ENCODE measurements at regions not wholly inside any gene's neighbourhood (a gene's known extent, or its start where the extent isn't known, plus 50 kb on each side); places are given as distances from the start of the nearest gene placed in this dataset.

DNA sequence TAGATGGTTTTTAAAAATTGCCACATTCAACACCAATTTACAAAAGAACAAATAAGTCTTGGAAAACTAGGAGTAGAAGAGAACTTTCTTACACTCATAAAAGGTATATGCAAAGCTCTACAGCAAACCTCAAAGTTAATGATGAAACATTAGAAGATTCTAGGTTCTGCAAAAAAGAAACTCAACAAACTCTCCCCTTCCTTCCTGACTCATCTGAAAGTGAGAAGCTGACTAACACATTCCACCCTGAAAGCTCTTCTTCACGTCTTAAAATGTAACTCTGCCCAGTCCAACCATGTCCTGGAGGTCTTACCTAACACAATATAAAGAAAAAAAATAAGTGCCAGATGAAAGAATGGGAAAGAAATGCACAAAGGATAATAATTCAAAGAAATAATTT lies 218.9 kb upstream of the ISX start:
- no peak for DNase-seq

DNA sequence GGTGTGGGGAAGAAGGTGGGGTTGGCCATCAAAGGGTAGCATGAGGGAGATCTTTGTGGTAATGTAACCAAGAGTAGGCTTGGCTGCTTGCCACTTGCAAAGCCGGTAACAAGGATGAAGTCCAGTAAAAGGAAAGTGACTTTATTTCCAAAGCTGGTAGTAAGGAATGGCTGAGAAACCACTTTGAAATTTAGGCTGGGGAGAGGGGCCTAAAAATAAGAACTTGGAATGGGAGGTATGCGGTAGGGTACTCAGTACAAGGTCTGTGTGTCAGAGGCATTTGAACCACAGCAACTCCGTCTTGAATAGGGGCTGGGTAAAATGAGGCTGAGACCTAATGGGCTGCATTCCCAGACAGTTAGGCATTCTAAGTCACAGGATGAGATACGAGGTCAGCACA lies 216.0 kb upstream of the ISX start:
- DNase-seq = no peak

DNA sequence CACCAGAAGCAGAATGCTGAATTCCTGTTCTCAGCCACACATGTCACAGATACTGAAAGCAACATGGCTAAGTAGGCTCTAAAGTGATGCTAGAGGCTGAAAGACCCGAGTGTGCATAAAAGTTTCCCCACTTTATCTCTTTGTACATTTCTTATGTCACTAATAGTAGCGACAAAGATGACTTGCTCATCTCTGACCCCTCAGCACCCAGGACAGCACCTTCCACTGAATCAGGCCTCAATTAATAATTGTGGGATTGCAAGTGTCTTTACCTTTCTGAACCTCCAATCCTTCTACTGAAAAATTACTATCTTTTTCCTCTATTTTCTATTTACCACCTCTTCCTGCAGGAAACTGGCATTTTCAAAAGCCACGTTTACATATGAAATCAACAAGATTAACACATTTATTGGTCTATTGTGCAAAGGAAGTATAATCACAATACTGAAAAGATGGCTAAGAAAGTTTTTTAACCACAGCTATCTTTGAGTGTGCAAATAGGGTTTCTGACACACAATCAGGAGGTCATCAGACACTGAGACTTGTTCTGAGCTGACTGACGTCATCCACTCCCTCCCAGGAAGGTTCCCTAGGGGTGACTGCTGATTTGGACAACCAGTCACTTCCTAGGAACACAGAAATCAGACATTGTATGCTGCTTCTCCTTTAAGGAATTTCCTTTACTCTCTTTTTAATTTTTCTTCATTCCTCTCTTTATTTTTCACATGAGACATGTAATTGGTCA lies 213.9 kb upstream of the ISX start:
- no peak for DNase-seq

DNA sequence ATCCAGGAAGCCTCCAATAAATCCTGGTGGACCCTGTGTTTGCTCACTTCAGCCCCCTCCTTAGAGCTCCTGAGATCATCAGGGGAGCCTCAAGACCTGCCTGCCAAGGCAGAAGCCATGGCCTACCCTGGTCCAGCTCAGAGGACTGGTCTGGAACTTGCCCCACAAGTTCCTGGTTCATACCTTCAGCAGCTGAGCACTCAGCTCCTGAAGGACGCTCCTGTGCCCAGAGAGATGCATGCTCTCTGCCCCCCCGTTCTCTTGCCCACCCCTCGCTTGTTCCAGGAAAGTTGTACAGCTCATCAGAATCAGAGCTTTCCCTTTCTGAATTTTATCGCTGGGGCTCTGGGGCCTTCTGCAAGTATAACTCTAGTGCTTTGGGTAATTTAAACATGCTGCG lies 210.5 kb upstream of the ISX start:
- DNase-seq = no peak

DNA sequence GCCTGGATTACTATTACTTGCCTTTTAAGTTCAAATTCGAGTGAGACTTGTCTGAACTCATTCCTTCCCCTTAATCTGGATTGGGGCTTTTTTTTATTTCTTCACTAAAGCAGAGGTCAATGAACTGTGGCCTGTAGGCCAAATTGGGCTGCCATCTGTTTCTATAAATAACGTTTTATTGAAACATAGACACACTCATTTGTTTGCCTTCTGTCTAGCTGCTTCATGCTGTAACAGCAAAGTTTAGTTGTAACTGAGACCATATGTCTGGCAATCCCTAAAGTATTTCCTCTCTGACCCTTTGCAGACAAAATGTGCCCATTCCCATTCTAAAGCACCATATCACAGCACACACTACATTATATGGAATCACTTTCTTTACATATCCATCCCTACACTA lies 207.9 kb upstream of the ISX start:
- no peak for DNase-seq

DNA sequence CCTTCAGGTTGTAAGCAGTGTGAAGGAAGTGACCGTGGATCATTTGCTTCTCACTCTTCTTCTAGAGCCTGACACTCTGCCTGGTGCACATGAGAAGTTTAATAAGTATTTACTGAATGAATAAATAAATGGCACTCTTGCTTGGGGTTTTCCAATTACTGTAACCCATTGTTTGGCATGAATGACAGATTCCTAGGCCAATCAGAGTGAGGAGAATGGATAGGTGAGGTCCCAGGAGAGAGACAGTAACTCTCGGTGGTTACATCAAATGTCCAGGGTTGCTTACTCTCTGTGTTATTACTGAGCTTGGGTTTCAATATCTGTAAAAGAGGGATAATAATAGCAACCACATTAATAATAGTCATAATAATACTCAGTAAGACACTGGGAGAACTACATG lies 204.2 kb upstream of the ISX start:
- DNase-seq = no peak

DNA sequence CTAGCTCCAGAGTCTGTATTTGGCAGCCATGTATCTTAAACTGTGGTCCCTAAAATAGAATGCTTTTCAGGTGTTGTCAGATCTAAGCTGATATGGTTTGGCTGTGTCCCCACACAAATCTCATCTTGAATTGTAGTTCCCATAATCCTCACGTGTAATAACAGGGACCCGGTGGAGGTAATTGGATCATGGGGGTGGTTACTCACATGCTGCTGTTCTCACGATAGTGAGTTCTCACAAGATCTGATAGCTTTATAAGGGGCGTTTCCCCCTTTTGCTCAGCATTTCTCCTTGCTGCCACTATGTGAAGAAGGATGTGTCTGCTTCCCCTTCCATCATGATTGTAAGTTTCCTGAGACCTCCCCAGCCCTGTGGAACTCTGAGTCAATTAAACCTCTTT lies 199.9 kb upstream of the ISX start:
- DNase-seq = no peak

DNA sequence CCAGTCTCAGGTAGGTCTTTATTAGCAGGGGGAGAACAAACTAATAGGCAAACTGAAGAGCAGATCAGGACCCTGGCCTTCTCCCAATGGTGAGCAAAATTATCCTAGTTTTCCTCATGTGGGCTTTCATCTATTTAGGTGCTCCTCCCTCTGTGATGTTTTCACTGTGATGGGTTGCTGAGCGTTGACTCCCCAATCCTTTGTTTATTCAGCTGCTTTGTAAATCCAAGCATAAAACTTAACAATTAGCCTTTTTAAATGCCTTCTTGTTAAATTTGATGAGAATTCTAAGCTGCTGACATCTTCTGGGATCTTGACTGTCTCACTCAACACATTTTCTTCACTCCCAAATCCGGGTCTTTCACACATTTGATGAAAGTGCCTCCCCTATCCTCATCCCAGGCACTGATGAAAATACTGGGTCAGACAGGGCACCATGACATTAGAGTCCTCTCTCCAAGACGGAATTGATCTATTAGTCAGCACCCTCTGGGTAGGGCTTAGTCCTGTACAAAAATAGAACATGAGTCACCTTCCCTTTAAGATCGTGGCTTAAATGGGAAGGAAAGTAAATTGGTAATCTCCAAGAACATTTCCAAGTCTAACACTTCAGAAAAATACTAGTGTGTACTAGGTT lies 199.3 kb upstream of the ISX start:
- no peak for DNase-seq

DNA sequence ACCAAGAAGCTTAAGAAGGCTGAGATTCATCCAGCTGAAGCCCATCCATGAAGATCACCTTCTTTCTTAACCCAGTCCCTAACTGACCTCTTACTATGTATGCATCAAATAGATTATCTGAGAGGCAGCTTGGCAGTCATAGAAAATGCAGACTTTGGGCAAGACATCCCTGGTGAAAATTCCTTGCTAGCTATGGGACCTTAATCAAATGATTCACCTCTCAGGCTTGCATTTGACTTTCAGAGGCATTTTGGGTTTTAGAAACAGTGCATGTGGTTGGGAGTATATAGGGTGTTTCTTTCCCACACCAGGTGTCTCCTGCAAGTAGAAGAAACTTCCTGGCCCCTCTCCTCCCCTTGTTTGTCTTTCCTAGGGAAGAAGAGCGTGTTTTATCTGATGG lies 188.5 kb upstream of the ISX start:
- DNase-seq = no peak

DNA sequence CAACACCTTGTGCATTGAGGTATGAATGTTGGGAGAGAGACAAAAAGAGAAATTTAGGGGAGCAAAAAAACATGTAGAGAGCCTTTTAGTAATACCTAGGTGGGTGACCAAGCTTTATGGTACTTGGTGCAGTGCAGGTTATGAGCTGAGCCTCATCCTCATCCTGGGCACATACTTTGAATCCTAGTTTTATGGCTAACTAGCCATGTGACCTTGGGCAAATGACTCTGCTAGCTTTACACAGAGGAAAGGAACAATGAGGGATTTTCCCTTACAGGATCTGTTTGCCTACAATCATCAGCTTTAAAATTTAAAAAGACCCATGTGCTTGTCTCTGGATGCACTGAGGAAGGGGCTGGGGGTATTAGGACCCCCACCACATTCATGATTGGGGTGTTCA lies 187.8 kb upstream of the ISX start:
- no peak for DNase-seq

DNA sequence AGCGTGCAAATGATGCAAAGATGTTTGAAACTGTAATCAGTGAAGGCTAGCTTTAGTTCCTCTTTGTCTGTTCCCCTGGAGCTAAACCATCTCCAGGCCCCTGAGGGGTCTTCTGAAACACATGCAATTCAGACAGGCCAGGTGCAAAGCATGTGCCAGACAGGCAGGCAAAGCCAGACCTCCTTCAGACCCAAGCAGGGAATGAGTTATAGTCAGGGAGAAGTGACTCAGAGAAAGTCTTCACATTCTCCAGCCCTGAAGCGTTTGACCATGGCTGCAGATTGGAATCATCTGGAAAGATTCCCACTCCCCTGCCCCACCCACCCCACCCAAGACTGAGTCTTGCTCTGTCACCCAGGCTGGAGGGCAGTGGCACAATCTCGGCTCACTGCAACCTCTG lies 187.0 kb upstream of the ISX start:
- DNase-seq = no peak

DNA sequence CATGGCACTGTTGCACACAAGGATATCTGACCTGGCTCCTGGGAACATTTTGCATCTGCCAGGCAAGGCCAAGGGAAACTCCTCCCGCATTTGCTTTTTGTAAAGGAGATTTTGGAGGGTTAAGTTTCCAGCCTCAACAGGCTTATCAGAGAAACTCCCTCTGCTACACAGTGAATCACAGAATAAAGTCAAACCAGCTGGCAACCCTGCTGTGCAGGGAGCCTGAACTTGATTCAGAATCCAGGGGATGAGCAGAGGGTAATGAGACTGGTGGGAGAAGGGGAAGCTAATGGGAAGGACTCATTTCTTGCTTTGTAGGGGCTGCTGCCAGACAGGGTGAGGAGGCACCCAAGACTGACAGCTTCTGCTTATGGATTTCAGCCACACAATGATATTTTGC lies 185.3 kb upstream of the ISX start:
- no peak for DNase-seq

DNA sequence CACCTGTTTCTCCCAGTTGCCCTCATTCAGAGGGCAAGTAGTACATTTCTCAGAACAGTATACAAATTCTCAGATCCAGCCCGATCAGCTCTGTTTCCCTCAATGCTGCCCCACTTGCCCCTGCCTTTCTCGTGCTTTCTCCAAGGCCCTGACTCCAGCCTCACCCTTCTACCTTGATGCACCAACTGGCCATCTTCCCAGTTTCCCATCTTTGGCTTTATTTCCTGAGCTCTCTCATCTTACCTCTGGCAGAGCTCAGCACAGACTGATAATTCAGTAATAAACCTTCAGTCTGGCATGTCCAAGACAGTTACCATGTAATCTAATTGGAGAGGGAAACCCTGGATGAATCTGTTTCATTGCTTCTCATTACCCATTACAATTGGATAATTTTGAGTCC lies 184.5 kb upstream of the ISX start:
- DNase-seq = no peak

DNA sequence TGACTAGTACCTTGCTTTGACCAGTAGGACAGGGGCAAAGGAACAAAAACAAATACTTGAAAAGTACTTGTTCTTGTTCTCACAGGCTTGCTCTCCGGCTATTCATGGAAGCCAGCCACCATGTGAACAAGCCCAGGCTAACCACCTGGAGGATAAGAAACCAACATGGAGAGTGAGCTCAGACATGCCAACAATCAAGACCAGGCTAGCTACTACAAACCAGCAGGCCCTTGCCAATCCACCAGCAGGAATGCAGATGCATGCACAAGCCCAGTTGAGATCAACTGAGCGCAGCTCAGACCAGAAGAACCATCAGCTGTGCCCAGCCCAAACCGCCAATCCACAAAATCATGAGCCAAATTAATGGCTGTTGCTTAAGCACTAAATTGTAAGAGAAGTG lies 180.1 kb upstream of the ISX start:
- DNase-seq = no peak

DNA sequence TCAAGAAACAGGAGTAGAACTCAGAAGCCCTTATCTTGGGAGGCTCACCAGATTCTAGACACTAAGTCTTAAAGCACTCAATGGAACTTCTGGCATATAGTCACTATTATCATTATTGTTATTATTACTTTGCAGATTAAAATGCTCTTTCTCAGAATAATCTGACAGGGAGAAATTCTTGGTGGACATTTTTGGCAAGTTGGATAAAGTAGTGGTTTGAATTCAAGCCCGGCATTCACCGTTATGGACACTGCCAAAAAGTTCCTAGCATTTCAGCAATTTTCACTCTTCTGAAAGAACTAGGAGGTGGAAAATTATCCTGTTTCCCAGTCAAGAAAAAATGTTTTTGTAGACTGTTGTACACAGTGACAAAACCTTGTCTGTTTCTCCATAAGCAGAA lies 179.6 kb upstream of the ISX start:
- no peak for DNase-seq

DNA sequence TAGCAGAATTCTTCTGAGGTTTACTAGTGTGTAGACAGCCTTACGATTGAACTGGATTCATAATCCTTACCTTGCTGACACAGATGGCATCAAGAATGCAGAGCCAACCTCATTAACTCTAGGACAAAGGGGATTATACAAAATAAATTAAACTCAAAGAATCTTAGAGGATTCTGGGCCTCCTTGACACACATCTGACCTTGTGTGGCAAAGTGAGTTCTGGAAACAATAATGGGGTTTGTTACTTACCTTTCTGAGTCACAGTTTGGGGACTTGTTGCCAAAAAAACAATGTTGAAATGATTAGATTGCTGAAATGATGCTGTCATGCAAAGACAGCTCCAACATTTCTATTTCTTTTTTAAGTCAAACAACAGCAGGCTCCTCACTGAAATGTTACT lies 179.1 kb upstream of the ISX start:
- no peak for DNase-seq

DNA sequence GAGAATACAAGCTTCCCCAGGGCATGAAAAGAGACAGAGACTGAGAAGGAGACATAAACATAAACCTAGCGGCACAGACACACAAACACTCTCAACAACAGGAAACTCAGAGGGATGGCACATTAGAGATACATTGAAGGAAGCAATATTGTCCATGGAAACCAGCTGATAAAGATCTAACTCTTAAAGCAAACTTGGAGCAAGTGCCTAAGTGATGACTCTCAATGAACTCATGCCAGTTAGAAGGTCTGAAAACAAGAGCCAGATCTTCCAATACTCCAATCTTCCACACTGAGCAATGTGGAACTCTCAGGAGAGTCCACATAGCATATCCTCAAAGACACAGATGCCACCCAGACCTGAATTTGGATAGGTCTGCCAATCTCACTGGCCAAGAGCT lies 168.8 kb upstream of the ISX start:
- no peak for DNase-seq

DNA sequence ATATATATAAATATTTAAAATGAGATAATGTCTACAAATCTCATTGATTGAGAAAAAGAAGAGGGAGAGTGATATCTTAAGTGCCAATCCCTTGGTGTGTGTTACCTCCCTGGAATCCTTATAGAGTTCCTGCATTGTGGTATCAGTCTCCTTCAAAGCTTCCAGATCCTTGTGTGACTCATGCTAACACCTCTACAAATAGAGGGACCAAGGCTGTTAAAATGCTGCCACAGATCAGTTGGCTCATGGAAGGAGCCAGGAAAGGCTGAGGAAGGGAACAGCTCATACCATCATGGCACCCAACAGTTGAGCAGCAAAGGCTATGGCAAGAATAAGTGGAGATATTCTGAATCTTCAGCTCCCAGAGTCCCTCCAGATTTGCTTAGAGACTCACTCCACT lies 163.6 kb upstream of the ISX start:
- DNase-seq = no peak

DNA sequence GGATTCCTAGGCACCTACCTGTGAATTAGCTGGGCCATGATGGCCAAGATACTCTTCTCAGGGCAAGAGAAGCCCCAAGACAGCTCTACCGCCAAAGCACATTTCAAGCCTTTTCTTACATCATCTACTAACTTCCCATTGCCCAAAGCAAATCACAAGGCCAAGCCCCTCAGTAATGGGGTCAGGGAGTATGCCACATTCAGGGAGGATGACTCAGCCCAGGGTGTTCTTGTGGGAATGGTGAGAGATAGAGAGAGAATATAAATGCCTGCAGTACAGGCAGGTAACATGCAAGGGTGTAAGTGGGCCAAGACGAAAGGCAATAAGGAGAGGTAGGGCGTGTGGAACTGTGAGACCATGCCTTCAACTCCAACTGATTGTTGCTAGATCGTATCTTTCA lies 162.5 kb upstream of the ISX start:
- DNase-seq = no peak

DNA sequence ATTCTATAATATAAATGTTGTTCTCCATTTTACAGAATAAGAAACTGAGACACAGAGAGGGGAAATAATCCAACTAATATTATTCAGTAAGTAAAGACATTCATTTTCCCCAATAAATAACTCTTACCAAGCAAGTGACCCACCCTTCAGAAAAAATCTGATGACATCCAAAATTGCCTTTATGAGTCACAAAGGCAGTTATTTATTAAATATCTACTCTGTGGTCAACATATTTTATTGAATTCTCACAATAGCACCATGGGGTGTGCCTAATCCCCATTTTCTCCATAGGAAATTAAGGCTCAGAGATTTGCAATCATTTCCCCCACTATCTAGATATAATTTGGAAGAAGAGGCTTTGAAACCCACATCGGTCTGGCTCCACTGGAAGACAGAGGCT lies 161.5 kb upstream of the ISX start:
- no peak for DNase-seq

DNA sequence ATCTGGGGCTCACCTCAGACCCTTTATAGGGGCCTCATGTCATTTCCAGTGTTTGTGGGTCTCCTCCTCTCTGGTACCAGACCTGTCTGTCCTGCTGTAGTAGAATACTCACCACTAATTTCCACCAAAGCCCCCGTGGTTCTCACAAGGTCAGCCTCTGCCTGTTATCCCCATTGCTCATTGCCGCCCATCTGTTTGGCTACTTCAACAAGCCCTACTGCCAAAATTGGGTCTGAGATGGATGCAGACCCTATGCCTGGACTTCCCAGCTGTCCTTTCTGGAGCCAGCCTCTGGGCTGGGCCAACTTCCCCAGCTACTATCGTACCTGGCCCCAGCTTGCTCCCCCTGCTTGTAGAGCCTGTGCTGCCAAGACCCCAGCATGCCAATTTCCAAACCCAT lies 152.1 kb upstream of the ISX start:
- no peak for DNase-seq

DNA sequence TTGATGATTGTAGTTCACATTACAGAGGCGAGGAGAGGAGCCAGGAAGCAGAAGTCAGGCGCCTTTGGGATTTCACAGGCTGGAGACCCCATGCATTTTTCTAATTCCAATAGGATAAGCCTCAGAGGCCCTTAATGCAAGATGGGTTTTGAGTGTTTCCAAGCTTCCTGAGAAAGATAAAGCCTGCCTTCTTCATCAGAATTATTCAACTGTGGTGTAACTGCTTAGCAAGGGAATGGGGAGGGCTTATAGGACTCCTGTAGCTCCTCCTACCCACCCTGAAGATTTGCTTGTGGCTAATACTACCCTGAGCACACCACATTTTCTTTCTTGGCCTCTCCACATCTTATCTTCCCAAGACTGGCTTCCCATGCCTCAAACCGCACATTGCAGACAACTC lies 151.1 kb upstream of the ISX start:
- DNase-seq = no peak

DNA sequence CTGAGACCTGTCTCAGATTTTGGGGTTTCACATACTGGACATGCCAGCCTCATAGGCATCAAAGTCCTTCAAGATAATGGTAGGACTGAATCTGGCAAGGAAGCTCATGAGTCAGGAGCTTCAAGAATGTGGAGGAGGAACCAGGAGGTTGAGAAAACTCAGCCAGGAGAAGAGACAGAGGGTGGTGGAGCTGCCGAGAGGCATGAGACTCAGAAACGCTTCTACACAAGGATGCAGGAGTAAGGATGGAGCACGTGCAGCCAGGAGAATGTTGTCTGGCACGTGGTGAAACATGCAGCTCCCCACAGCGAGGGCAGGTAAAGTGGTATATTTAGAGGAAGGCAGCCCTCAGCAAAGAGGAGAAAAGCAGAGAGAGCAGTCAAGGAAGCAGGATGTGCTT lies 148.7 kb upstream of the ISX start:
- no peak for DNase-seq

DNA sequence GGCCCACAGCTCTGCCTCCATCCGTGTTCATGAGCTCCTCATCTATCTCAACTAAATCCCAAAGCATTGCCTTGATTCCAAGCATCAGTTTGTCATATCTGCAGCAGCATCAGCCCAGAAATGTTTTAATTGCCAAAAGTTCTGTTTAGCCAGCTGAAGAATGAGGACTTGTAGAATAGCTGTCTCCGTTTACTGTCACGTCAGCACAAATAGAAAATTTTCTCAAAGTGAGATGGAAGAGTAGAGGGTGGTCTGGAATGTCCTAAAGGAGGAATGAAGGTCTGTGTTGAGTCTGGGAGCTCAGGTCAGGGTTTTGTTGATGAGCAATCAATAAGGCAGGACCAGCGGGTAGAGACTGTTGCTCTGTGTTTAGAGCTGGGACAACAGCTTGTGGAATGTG lies 134.9 kb upstream of the ISX start:
- no peak for DNase-seq

DNA sequence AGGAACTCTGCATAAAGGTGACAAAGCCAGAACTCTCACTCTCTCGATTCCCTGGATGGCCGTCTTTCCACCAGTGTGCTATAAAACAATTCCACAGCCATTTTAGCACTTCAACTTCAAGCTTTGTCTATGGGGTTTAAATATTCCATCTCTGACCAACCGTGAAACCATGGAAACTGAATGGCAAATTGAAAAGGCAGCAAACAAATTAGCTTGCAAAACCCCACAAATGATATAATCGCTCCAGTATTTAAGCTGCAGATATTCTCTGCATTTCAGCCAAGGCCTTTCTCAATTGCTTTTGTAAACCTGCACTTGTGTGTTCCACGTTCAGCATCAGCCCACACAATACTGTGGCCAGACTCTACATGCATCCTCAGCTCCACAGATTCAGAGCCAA lies 131.7 kb upstream of the ISX start:
- no peak for DNase-seq

All from NCI-H187 (cell line).